Hematopoietic multipotent progenitor cell treated with erythropoietin and hydrocortisone succinate and interleukin-3 and kit ligand, for 4 days (in vitro differentiated cells): ENCODE measurements at regions not wholly inside any gene's neighbourhood (a gene's known extent, or its start where the extent isn't known, plus 50 kb on each side); places are given as distances from the start of the nearest gene placed in this dataset.
"Not testable (repeated sequence)": the region's sequence is repeated elsewhere in the genome, so short reads cannot be mapped to it uniquely, and the experiment has no call there.

Source experiments
- DNase-seq: peaks from one replicate; pipeline ENCODE4 v3.0.0-alpha.2; 2015

DNA sequence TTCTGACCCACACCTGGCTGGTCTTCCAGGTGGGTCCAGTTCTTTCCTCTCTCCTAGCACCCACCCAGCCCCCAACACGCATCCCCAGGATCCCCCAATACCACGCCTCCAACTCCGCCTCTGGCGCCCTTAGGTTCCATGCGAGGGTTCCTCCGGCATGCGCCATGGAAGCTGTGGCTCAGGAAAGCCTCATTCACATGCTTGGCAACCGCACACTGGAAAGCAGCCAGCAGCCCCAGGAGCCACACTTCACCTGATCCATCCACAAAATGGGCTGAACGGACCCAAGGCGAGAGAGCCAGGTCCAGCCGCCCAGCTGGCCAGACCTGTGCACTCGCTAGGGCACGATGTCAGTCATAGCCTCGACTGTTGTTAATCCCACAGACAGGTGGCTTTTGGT is 161.2 kb downstream of the PSMG1 start:
- no peak for DNase-seq

DNA sequence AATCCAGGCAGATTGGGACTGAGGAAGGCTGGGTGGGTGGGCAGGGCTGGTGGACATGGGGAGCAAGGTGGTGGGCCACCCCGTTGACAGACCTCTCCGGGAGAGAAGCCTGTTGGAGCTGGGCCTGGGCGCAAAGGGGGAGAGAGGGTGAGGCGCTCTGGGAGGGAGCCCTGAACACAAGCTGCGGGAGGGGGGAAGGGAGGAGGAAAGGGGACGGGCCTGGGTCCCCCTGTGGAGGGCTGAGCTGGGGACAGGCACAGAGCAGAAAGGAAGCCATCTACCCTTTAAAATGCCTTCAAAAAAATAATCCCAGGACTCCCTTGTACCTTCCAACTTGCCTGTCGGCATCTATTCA is 161.8 kb downstream of the PSMG1 start:
- DNase-seq, result no peak

DNA sequence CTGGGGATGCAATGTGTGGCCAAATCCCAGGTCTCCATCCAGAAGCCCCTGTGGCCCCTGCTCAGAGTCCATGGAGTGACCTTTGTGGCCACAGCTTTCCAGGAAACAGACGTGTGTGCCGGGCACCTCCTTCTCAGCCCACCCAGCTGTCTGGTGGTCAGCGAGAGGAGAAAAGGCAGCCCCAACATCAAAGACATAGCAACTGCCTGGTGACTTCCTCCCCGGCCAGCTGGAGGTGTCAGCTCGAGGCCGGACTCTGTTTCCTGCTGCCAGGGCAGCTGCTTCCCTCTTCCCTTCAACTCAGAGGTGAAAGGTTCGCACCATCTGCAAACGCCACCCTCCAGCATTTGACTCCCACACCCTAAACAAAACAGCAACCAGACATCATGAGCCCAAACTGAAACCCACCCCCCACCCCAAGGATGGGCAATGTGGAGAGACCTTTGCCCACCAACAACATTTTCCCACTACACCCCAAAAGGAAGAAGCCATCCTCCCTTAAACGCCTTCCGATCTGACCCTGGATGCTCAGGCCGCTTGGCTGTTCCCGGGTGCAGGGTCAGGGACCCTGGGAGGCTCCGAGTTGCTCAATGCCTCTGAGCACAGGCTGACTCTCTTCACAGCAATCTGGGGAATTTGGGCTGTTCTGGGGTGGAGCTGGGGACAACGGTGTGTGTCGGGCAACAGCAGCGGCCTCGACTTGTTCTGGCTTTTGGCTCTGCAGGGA is 162.3 kb downstream of the PSMG1 start:
- DNase-seq, result peak; percentile 64

DNA sequence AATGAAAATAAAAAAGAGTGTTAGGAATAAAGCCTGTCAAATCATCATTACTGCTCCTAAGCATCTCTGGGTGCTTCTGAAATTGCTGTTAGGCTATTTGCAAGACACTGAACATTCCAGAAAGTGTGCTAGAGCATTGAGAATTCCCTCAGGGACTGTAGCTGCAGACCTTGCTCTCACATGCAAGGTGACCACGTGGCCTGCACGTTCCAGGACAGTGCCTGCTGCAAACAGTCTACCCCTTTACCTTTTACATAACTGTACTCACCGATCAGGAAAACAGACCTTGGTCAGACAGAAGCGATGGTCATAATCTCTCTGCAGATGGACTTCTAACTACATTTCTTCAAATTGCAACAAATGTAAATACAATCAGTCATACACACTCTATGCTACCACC is 164.5 kb downstream of the PSMG1 start:
- DNase-seq, result no peak

DNA sequence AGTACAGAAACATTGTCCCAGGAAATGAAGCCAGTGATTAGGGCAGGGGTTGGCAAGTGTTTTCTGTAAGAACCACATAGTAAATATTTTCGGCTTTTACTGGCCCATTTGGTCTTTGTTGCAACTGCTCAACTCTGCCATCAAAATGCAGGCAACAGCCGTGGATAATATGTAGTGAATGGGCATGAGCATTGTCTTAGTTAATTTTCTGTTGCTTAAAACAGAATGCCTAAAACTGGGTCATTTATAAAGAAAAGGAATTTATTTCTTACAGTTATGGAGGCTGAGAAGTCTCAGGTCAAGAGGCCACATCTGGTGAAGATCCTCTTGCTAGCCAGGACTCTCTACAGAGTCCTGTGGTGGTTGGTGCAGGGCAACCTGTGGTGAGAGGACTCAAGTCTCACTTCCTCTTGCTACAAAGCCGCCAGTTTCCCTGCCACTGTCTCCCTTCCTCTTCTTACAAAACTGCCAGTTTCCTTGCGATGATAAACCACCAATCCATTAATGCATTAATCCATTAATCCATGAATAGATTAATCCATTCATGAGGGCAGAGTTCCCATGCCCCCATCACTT is 166.4 kb downstream of the PSMG1 start:
- DNase-seq, result peak; percentile 92

DNA sequence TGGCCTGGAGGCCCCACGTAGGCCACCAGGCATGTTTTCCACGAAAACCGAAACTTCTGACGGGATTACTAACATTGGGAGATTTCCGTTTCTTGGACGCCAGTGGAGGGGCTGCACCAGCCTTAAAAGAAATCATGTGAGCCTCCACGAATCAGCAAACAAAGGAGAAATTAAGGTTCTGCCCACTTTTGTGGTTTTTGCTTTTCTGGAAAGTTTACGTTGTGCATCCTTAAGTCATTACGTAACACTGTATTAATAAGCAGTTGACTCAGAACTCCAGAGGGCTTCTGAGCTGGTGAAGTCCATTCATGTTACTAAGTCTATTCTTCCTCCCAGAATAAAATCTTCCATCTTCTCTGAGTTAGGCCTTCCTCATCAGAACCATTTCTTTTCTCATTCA is 168.5 kb downstream of the PSMG1 start:
- peak; percentile 48 for DNase-seq

DNA sequence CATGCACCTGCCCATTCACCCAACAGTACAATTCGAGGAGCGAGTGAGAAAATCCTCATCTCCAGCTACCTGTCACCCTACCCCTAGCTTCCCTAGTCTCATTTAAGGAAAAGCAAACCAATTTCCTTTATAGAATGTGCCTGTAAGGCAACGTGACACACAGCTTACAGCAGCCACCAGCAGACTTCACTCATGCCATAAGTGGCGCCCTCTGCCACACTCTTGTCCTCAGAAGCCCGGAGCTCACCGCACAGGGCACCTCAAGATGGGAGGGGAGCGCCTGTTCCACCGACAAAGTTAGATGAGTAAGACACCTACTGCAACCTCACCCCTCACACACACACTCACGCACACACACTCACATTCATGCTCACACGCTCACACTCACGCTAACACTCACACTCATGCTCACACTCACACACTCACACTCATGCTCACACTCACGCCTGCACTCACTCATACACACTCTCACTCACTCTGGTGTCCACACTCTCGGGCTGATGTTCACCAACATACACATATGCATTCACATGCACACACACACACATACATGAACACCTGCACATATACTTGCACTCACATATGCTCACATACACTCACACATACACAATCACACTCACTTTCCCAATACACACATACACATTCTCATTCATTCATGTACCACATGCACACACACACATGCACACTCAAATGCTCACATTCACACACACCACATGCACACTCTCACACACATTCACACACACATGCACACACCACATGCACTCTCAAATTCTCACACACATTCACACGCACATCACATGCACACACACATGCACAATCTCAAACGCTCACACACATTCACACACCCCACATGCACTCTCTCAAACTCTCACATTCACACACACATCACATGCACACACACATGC is 170.7 kb downstream of the PSMG1 start:
- DNase-seq, result peak; percentile 48

DNA sequence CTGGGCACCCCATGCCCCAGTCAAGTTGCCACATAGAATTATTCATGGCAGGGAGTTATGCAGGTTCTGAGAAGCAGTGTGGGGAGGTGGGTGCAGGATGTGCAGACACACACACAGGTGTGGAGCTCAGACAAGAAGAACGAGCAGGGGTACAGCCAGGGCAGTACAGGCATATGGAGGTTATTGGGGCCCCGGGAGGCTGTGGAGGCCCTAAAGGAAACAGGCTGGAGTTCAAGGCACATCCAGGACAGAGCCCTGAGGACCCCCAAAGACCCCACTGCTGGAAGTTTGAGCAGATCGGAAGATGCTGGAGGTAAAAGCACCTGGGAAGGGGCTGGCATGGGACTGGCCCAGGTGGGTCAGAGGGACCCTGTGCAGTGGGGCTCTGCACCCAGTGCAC is 171.3 kb downstream of the PSMG1 start:
- no peak for DNase-seq

DNA sequence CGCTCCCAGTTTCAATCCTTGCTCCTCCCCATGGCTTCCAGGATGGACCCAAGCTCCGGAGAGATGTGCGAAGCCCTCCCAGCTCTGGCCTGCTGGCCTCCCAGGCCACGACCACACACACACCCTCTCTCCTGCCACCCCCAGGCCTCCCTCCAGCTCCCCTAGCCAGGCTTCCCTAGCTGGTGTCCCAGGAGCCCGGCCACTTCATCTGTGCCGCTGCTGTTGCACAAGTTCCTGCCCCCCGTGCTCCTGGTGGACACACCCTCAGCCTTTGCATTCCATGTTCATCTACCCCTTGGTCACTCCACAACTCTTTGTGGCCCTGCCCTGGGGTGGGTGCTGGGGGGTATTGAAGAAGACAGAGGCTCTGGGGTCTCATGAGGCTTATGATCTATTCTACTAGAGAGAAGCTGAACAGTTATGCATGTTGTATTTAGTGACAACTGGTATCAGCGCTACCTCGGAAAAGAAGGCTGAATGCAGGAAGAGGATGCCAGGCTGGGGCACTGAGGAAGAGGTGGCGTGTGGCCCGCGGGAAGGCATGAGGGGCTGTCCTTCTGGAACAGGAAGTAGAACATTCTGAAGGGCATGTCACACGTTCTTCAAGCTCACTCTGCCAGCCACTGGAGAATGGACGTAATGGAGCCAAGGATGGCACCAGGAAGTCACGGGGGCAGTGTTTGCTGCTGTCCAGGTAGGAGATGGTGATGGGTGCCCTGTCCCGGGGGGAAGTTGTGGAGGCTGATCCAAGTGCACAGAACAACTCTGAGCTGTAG is 172.4 kb downstream of the PSMG1 start:
- DNase-seq, result no peak

DNA sequence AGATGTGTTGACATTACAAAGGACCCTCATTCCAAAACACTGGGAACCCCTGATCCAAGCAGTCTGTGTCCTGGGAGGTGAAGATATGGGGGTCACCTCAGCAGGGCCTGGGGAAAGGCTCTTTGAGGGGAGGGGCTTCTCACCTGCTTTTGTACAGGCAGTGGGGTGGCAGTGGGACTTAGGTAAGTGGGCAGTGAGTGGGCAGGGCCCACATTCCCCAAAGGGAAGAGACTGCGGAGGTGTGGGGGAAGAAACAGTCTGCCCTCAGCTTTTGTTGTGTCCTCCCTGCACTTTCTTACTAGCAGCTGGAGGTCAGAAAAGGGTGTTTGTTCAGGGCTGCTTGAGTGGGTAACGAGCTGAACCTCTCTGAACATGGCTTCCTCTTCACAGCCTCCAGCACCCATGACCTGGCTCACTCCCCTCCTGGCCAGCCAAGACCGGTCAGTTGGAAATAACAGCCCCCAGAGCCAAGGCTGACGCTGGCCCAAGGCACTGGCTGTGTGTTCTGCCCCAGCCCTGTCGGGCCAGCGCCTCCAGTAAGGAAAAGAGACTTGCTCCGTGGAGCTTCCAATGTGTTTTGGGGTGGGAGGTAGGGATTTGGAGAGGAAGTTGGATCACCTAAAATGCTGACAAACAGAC is 173.5 kb downstream of the PSMG1 start:
- DNase-seq, result no peak

DNA sequence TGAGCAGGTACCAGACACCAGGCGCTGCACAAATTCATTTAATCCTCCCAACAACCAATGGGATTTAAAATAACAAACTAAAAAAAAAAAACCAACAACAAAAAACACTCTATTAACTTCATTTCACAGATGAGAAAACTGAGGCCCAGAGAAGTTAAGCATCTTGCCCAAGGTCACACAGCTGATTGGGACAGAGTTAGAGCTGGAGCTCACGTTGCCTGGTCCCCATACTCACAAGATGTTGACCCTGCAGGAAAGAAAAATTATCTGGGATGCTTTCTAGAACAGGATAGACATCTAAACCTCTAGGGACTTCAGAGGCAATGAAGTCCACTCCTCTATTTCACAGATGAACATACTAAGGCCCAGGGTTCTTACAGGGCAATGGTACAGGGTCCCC is 175.3 kb downstream of the PSMG1 start:
- DNase-seq, result no peak

DNA sequence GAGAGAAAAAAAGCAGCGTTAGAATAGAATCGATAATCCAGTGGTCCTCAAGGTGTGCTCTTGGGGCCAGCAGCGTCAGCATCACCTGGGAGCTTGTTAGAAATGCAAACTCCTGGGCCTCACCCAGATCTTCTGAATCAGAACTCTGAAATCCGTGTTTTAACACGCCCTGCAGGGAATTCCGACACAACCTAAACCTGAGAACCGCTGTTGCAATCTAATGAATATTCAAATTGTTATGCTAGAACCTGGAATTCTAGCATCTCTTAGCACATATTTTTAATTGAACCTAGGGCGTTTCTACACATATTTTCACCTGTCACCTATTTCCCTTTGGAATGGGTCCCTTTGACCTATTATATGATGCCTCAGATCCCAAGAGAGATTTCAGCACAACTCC is 175.7 kb downstream of the PSMG1 start:
- DNase-seq, result no peak

DNA sequence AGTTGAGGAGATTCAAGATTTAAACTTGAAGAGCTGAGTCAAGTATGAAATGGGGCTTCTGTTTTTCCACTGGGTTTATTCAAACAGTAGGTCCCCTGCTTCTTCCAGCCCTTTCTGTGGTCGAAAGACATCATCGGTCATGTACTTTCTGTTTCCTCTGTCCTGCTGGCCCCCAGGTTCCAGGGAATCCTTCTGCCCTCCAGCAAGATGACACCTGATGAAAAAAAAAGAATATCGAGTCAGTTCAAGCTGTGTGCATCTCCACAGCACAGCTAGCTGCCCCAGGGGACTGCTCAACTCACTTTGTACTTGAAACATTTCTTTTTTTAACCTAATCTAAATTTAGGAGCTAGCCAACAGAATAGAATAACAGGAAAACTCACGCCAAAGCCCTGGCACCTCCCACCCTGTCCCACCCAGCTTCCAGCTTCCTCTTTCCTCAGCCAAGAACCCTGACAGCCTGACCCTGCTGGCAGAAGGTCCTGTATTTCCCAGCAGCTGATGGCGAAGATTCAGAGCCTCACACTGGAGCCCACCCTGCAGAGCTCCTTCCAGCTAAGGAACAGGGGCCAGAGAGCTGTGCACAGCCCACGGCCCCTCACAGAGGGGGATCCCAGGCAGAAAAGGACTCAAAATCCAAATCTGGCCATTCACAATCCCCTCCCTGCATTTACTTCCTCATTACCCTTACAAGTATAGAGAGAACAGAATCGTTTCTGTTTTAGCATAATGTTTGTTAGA is 176.5 kb downstream of the PSMG1 start:
- DNase-seq, result peak; percentile 57

DNA sequence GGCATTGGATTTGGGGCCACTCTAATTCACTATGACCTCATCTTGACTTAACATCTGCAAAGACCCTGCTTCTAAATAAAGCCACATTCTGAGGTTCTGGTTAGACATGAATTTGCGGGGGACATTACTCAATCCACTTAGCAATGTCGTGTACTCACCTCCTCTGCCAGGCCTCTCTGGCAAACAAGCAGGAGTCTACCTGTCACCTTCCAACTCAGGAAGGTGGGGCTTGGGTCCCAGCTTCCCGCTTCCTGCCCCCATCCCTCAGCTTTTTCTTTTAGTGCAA is 177.8 kb downstream of the PSMG1 start:
- DNase-seq, result no peak

DNA sequence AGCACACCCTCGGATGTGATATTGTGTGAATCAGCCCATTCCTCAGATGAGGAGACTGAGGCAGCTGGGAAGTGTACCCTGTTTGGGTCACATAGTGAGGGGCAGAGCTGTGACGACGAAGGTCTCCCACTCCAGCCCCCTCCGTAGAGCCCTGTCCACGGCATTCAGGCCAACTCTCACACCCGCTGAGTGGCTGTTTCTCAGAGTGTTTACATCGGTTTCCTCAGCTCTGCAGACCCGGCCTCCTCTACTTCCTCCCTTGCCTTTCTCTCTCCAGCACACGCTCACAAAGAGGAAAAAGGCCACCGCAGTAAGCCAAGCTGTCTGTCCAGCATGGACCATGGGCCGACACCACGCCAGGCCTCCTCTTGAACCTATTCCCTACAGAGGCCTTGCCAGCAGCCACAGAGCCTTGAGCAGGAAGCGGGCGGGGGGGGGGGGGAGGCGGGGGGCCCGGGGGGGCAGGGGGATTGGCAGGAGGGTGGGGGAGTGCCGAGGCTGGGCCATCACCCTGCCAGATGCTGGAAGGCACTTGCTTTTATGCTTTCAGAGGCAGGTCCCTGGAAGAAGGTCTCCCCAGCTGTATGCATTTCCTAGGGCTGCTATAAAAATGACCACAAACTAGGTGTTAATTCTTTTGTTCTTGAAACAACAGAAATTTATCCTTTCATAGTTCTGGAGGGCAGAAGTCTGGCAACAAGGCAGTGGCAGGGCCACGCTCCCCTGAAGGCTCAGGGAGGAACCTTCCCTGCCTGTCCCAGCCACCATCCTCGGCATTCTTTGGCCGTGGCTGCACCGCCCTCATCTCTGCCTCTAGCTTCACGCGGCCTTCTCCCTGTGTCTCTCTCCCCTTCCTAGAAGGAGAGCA is 178.4 kb downstream of the PSMG1 start:
- DNase-seq, result peak; percentile 84

DNA sequence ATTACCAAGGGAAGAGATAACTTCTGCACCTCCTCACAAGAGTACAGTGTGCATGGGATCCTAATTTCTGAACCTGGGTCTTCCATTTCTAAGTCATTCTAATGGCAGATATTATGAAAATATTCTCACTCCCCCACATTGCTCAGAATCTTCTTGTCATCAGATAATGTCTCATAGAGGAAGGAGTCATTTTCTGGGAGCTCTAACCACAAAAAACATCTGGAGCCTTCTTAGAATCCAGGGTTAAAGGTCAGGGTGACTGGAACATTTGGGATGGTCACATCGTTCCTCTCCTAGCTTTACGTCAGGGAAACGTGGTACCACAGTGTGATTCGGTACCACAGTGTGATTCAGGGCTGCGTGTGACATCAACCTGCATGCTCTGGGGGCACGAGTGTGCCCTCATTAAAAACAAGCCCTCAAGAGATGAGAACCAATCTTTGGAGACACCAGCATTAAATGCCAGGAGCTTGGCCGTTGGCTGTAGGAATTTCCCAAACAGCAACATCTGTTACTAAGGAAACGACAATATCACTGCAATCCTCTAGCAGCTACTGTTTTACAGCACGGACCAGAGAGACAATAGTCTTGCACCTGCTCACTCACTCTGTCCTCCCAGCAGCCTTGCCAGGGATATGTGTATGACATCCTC is 179.1 kb downstream of the PSMG1 start:
- peak; percentile 72 for DNase-seq

DNA sequence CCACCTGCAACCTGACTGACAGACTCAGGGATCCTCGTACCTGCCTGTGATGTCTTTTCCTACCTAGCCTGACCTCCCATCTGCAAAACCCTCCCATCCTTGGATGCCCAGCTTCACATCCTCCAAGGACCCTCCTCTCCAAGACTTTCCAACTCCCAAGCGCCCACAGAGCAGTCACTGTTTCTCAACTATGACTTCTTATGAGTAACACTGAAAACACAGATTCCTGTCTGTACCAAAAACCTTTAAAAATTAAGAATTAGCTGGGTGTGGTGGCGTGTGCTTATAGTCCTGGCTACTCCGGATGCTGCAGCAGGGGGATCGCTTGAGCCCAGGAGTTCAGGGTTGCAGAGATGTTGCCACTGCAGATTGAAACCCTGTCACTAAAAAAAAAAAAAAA is 181.9 kb downstream of the PSMG1 start:
- DNase-seq, result no peak

DNA sequence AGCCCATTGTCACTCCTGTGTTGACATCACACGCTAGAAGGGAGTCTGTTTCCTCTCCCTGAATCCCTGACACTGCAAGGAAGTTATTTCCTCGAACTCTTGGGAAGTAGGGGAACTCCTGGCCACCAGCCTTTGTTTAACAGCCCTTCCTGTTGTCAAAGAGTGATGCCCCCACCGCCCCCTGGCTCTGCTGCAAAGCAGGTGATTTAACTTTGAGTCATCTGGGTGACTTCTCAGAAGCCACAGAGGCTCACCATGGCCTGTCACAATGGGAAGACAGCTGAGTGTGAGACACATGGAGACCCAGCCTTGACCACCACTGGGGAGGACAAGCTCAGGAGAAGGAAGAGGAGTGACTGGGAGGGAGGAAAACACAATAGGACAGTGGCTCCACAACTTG is 182.8 kb downstream of the PSMG1 start:
- DNase-seq, result no peak

DNA sequence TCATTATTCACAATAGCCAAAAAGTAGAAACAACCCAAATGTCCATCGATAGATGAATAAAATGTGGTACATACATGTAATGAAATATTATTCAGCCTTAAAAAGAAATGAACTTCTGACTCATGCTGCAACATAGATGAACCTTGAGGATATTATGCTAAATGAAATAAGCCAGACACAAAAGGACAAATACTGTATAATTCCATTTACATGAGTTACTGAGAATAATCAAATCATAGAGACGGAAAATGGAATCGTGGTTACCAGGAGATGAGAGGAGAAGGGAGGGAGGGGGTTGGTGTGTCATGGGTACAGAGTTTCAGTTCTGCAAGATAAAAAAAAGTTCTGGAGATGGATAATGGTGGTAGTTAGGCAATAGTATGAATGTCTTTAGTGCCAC is 184.1 kb downstream of the PSMG1 start:
- DNase-seq, result no peak

DNA sequence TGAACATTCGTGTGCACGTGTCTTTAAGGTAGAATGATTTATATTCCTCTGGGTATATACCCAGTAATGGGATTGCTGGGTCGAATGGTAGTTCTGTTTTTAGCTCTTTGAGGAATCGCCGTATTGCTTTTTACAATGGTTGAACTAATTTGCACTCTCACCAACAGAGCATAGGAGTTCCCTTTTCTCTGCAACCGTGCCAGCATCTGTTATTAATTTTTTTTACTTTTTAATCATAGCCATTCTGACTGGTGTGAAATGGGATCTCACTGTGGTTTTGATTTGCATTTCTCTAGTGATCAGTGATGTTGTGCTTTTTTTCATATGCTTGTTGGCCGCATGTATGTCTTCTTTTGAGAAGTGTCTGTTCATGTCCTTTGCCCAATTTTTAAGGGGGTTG is 185.0 kb downstream of the PSMG1 start:
- not testable (repeated sequence) for DNase-seq

DNA sequence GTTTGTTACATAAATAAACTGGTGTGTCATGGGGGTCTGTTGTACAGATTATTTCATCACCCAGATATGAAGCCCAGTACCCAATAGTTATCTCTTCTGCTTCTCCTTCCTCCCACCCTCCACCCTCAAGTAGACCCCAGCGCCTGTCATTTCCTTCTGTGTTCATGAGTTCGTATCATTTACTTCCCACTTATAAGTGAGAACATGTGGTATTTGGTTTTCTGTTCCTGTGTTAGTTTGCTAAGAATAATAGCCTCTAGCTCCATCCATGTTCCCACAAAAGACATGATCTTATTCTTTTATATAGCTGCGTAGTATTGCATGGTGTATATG is 185.4 kb downstream of the PSMG1 start:
- DNase-seq, result peak; percentile 67
